GM23338 (cell line): ENCODE measurements at regions not wholly inside any gene's neighbourhood (a gene's known extent, or its start where the extent isn't known, plus 50 kb on each side); places are given as distances from the start of the nearest gene placed in this dataset.

Source experiments
- ATAC-seq: fragments of 200-7000 bp; cut with Tn5 transposase; 3 replicates; pipeline ENCODE4 v1.9.1; 2020
- DNase-seq: peaks from one replicate; pipeline ENCODE4 v3.0.0-alpha.2; 2015; ENCODE audit warnings: low spot score
- H2AFZ ChIP-seq: fragments of 200-600 bp; sonication (generic); 2 replicates; pipeline ENCODE4 v1.8.0; 2016; ENCODE audit warnings: antibody characterized with exemption, mild to moderate bottlenecking, moderate library complexity
- H3F3A ChIP-seq: fragments of 200-600 bp; sonication (generic); replicated peaks from 2 replicates; pipeline ENCODE4 v1.8.0; 2017; ENCODE audit warnings: antibody characterized with exemption, mixed run types, low read depth
- H3K27ac ChIP-seq: fragments of 200-600 bp; sonication (generic); 2 replicates; pipeline ENCODE4 v1.6.1; 2016; ENCODE audit warnings: low read depth
- H3K27me3 ChIP-seq: fragments of 200-600 bp; sonication (generic); 2 replicates; pipeline ENCODE4 v1.8.0; 2016; ENCODE audit warnings: mild to moderate bottlenecking, mixed run types, moderate library complexity; ENCODE audit not compliant: insufficient read depth
- H3K36me3 ChIP-seq: fragments of 200-600 bp; sonication (generic); 2 replicates; pipeline ENCODE4 v1.8.0; 2016; ENCODE audit warnings: mild to moderate bottlenecking; ENCODE audit not compliant: insufficient read depth
- H3K4me1 ChIP-seq: fragments of 200-600 bp; sonication (generic); 2 replicates; pipeline ENCODE4 v1.8.0; 2016; ENCODE audit warnings: mild to moderate bottlenecking, moderate library complexity; ENCODE audit not compliant: insufficient read depth
- H3K4me2 ChIP-seq: fragments of 200-600 bp; sonication (generic); 2 replicates; pipeline ENCODE4 v1.7.1; 2017; ENCODE audit warnings: mixed run types
- H3K4me3 ChIP-seq: fragments of 200-600 bp; sonication (generic); 2 replicates; pipeline ENCODE4 v1.6.1; 2016; ENCODE audit warnings: mixed run types
- H3K79me2 ChIP-seq: fragments of 200-600 bp; sonication (generic); replicated peaks from 2 replicates; pipeline ENCODE4 v1.8.0; 2017; ENCODE audit warnings: mild to moderate bottlenecking; ENCODE audit not compliant: insufficient read depth
- H3K9me2 ChIP-seq: fragments of 200-600 bp; sonication (generic); 2 replicates; pipeline ENCODE4 v1.8.0; 2017; ENCODE audit not compliant: insufficient read depth
- H4K20me1 ChIP-seq: fragments of 200-600 bp; sonication (generic); replicated peaks from 2 replicates; pipeline ENCODE4 v1.8.0; 2017; ENCODE audit warnings: mild to moderate bottlenecking; ENCODE audit not compliant: insufficient read depth
- H3K27ac Mint-ChIP-seq: 2 replicates; pipeline ENCODE4 v1.8.0; 2020; ENCODE audit warnings: inconsistent platforms, mild to moderate bottlenecking, moderate library complexity, mixed read lengths
- H3K27me3 Mint-ChIP-seq: 3 replicates; pipeline ENCODE4 v1.8.0; 2022; ENCODE audit warnings: low read depth, mild to moderate bottlenecking, moderate library complexity, mixed read lengths, inconsistent platforms; ENCODE audit not compliant: insufficient read depth, poor library complexity
- H3K36me3 Mint-ChIP-seq: 3 replicates; pipeline ENCODE4 v1.8.0; 2021; ENCODE audit warnings: low read depth, mild to moderate bottlenecking, inconsistent platforms, moderate library complexity, mixed read lengths
- H3K4me1 Mint-ChIP-seq: 3 replicates; pipeline ENCODE4 v1.8.0; 2020; ENCODE audit warnings: mild to moderate bottlenecking, inconsistent platforms, mixed read lengths
- H3K4me3 Mint-ChIP-seq: 3 replicates; pipeline ENCODE4 v1.8.0; 2021; ENCODE audit warnings: moderate library complexity, mild to moderate bottlenecking, inconsistent platforms, mixed read lengths
- H3K9me3 Mint-ChIP-seq: 3 replicates; pipeline ENCODE4 v1.8.0; 2020; ENCODE audit warnings: moderate library complexity, mild to moderate bottlenecking, inconsistent platforms, mixed read lengths
- CREB1 ChIP-seq: fragments of 250-450 bp; sonication (Bioruptor Pico); IDR thresholded peaks from 2 replicates; pipeline ENCODE4 v1.5.0; 2020; ENCODE audit warnings: low read depth, mild to moderate bottlenecking, moderate library complexity
- CTCF ChIP-seq, 2 experiments: fragments of 200-600 bp in 1 of 2; sonication (generic) in 1 of 2; conservative IDR thresholded peaks; 2 replicates each; pipeline versions ENCODE4 v1.5.1 to v1.6.1; 2016 to 2017; ENCODE audit warnings: antibody characterized with exemption in 2 of 2, low read depth in 2 of 2, mild to moderate bottlenecking in 2 of 2, moderate library complexity in 1 of 2
- ETS1 ChIP-seq: IDR thresholded peaks from 2 replicates; pipeline ENCODE4 v1.6.1; 2016; ENCODE audit warnings: antibody characterized with exemption
- EZH2 ChIP-seq: fragments of 200-600 bp; sonication (generic); IDR thresholded peaks from one replicate; pipeline ENCODE4 v1.8.0; 2017; ENCODE audit warnings: antibody characterized with exemption, mild to moderate bottlenecking, low read depth; ENCODE audit not compliant: unreplicated experiment
- EZH2phosphoT487 ChIP-seq: fragments of 200-600 bp; sonication (generic); IDR thresholded peaks from one replicate; pipeline ENCODE4 v1.8.1; 2018; ENCODE audit warnings: antibody characterized with exemption; ENCODE audit not compliant: unreplicated experiment
- NANOG ChIP-seq: IDR thresholded peaks from 2 replicates; pipeline ENCODE4 v1.6.1; 2016; ENCODE audit warnings: antibody characterized with exemption, borderline replicate concordance
- POLR2AphosphoS5 ChIP-seq: IDR thresholded peaks from 2 replicates; pipeline ENCODE4 v1.6.1; 2016; ENCODE audit warnings: antibody characterized with exemption, low read depth
- ZNF114 ChIP-seq: fragments of 250-450 bp; sonication (Bioruptor Pico); IDR thresholded peaks from 2 replicates; pipeline ENCODE4 v1.5.0; 2020; ENCODE audit warnings: mild to moderate bottlenecking, moderate library complexity
- ZNF331 ChIP-seq: fragments of 250-450 bp; sonication (Bioruptor Pico); IDR thresholded peaks from 2 replicates; pipeline ENCODE4 v1.5.0; 2020; ENCODE audit warnings: low read depth, mild to moderate bottlenecking, moderate library complexity
- ZNF462 ChIP-seq: fragments of 250-450 bp; sonication (Bioruptor Pico); IDR thresholded peaks from 2 replicates; pipeline ENCODE4 v1.5.0; 2020; ENCODE audit warnings: mild to moderate bottlenecking, moderate library complexity

GRCh38 chr5:124891179-124891578 lies 144.7 kb upstream of the ZNF608 start:
- no peak for ATAC-seq
- no peak for TF ChIP-seq POLR2AphosphoS5
- no peak for DNase-seq
- peaks cover 11% of the 10 kb centered on the region for H3K36me3 Mint-ChIP-seq
- no peak overlapping the region for H3K4me2 ChIP-seq
- H3K27me3 Mint-ChIP-seq: peaks cover 6% of the 10 kb centered on the region
- H3K4me1 ChIP-seq: peaks cover 34% of the 10 kb centered on the region
- no peak overlapping the region for H2AFZ ChIP-seq
- no peaks in the 10 kb centered on the region for H3K79me2 ChIP-seq
- no peak overlapping the region for H3K27ac ChIP-seq
- H4K20me1 ChIP-seq: no peaks in the 10 kb centered on the region
- no peak overlapping the region for H3K4me3 Mint-ChIP-seq
- no peak overlapping the region for H3K4me3 ChIP-seq
- H3K27me3 ChIP-seq: no peaks in the 10 kb centered on the region
- H3K36me3 ChIP-seq: no peaks in the 10 kb centered on the region
- H3K4me1 Mint-ChIP-seq: peaks cover 35% of the 10 kb centered on the region
- H3K9me2 ChIP-seq: no peaks in the 10 kb centered on the region
- peaks cover 10% of the 10 kb centered on the region for H3K9me3 Mint-ChIP-seq
- H3F3A ChIP-seq: peaks cover 12% of the 10 kb centered on the region
- H3K27ac Mint-ChIP-seq: no peak overlapping the region; the same call in 1 of the 2 replicates

- H3K36me3 Mint-ChIP-seq: peaks cover 15% of the 10 kb centered on the region
- H3K4me3 Mint-ChIP-seq: no peak overlapping the region
- ATAC-seq (no peak), DNase-seq (no peak)
- Histone ChIP-seq H4K20me1 (no peaks in the 10 kb centered on the region), H3K79me2 (no peaks in the 10 kb centered on the region), H3K4me2 (no peak overlapping the region), H3K4me1 (peaks cover 32% of the 10 kb centered on the region), H3K27me3 (no peaks in the 10 kb centered on the region), H3K9me2 (no peaks in the 10 kb centered on the region), H3K36me3 (no peaks in the 10 kb centered on the region), H3F3A (peaks cover 16% of the 10 kb centered on the region), H3K27ac (no peak overlapping the region), H3K4me3 (no peak overlapping the region), H2AFZ (no peak overlapping the region)
- H3K4me1 Mint-ChIP-seq: peaks cover 31% of the 10 kb centered on the region
- no peak overlapping the region for H3K27ac Mint-ChIP-seq
- H3K27me3 Mint-ChIP-seq: peaks cover 6% of the 10 kb centered on the region
- H3K9me3 Mint-ChIP-seq: peaks cover 19% of the 10 kb centered on the region
- TF ChIP-seq CTCF (conservative IDR thresholded peaks at IDR 0.05; ENCODE audit: low read depth in 2 of 2): no peak
- no peak for TF ChIP-seq NANOG
- no peak for TF ChIP-seq CREB1 (CRISPR knock-in tag)
- TF ChIP-seq ZNF114 (CRISPR knock-in tag): no peak
- no peak for TF ChIP-seq POLR2AphosphoS5
- no peak for TF ChIP-seq ZNF331 (CRISPR knock-in tag)
- no peak for TF ChIP-seq ETS1
- TF ChIP-seq ZNF462 (CRISPR knock-in tag): no peak
- TF ChIP-seq EZH2: no peak
- no peak for TF ChIP-seq EZH2phosphoT487
Measured at GRCh38 chr5:124892185-124892848, 145.9 kb upstream of the ZNF608 start.
